CD4-positive, CD25-positive, alpha-beta regulatory T cell (primary cell): ENCODE measurements at regions not wholly inside any gene's neighbourhood (a gene's known extent, or its start where the extent isn't known, plus 50 kb on each side); places are given as distances from the start of the nearest gene placed in this dataset.
A peak's percentile ranks its signal among the peaks of the same experiment; 100 is the strongest.

ENCODE experiments used
- ATAC-seq, 2 donors: fragments of 150-1000 bp; cut with Tn5 transposase; one replicate each; pipeline ENCODE4 v1.10.0; 2021; ENCODE audit warnings: low read depth in 2 of 2, moderate number of reproducible peaks in 2 of 2, moderate library complexity in 1 of 2
- DNase-seq, 3 donors: peaks; one replicate each; pipeline versions ENCODE4 v3.0.0 to v3.0.0-alpha.2; 2012 to 2022; ENCODE audit warnings: mixed read lengths in 1 of 3
- H3K27ac ChIP-seq: one replicate; pipeline ENCODE4 v1.7.0; 2013; ENCODE audit warnings: mild to moderate bottlenecking, low read length; ENCODE audit not compliant: insufficient read depth, poor library complexity, severe bottlenecking
- H3K27me3 ChIP-seq: one replicate; pipeline ENCODE4 v1.7.0; 2013; ENCODE audit warnings: low read length; ENCODE audit not compliant: control insufficient read depth, insufficient read depth
- H3K36me3 ChIP-seq: one replicate; pipeline ENCODE4 v1.7.0; 2013; ENCODE audit warnings: mild to moderate bottlenecking, low read length, moderate library complexity; ENCODE audit not compliant: control insufficient read depth, insufficient read depth
- H3K4me1 ChIP-seq: 2 replicates; pipeline ENCODE4 v1.7.0; 2013; ENCODE audit warnings: mild to moderate bottlenecking, low read length; ENCODE audit not compliant: insufficient read depth, control insufficient read depth, poor library complexity, severe bottlenecking
- H3K4me3 ChIP-seq: one replicate; pipeline ENCODE4 v1.7.0; 2013; ENCODE audit warnings: low read depth, mild to moderate bottlenecking, low read length, moderate library complexity
- H3K9me3 ChIP-seq, 2 experiments: 1 replicate in 1 of 2; 2 replicates in 1 of 2; pipeline ENCODE4 v1.7.0; 2013; ENCODE audit warnings: low read length in 2 of 2, mild to moderate bottlenecking in 1 of 2, moderate library complexity in 1 of 2; ENCODE audit not compliant: control insufficient read depth in 2 of 2
- H3K27ac Mint-ChIP-seq, 3 donors: one replicate each; pipeline ENCODE4 v1.8.0; 2020 to 2022; ENCODE audit warnings: mild to moderate bottlenecking in 3 of 3, mixed read lengths in 3 of 3, moderate library complexity in 2 of 3
- H3K27me3 Mint-ChIP-seq: one replicate; pipeline ENCODE4 v1.8.0; 2022; ENCODE audit warnings: mild to moderate bottlenecking, mixed read lengths
- H3K36me3 Mint-ChIP-seq: one replicate; pipeline ENCODE4 v1.8.0; 2020; ENCODE audit warnings: mixed read lengths
- H3K4me1 Mint-ChIP-seq, 4 donors: one replicate each; pipeline ENCODE4 v1.8.0; 2020 to 2022; ENCODE audit warnings: mixed read lengths in 4 of 4, mild to moderate bottlenecking in 1 of 4
- H3K4me3 Mint-ChIP-seq, 4 donors: one replicate each; pipeline ENCODE4 v1.8.0; 2020 to 2022; ENCODE audit warnings: mild to moderate bottlenecking in 4 of 4, mixed read lengths in 4 of 4, moderate library complexity in 3 of 4
- H3K9me3 Mint-ChIP-seq, 7 donors: one replicate each; pipeline ENCODE4 v1.8.0; 2020 to 2022; ENCODE audit warnings: mixed read lengths in 7 of 7, mild to moderate bottlenecking in 3 of 7, moderate library complexity in 2 of 7

GRCh38 chr1:181206979-181207790 is 118.7 kb downstream of the IER5 start:
- H3K9me3 ChIP-seq: no peaks in the 10 kb centered on the region
- Mint-ChIP-seq H3K36me3 (no peaks in the 10 kb centered on the region), H3K4me1 (peaks cover 0 to 3% (median 1%) of the 10 kb centered on the region in 4 donors), H3K27ac (no peak overlapping the region), H3K9me3 (peaks cover 0 to 7% (median 0%) of the 10 kb centered on the region in 7 donors), H3K4me3 (no peak overlapping the region), H3K27me3 (peaks cover 5% of the 10 kb centered on the region)
- H3K27ac ChIP-seq: no peak overlapping the region
- no peaks in the 10 kb centered on the region for H3K27me3 ChIP-seq
- no peak for ATAC-seq
- H3K36me3 ChIP-seq: no peaks in the 10 kb centered on the region
- no peak for DNase-seq
- no peaks in the 10 kb centered on the region for H3K4me1 ChIP-seq
- H3K4me3 ChIP-seq: no peak overlapping the region

DNA sequence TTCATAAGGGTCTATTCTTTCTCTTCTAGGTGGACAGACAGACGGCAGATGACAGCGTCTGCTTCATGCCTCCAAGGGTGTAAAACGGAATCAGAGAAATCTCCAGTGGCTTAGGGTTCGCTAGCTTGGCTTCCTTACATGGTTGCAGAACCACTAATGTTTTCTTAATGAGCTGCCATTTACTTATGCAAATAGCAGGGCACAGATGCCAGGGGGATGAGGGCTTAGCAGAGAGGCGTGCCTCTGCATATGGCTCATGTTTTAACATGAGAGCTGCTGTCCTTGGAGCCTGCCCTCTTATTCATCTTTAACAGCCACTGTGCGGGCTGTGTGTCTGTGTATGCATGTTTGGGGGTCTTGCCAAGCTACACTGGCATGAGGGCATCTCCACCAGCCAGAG is 119.6 kb downstream of the IER5 start:
- Histone ChIP-seq H3K27ac (no peak overlapping the region), H3K4me1 (no peaks in the 10 kb centered on the region), H3K27me3 (no peaks in the 10 kb centered on the region), H3K4me3 (no peak overlapping the region), H3K9me3 (no peaks in the 10 kb centered on the region), H3K36me3 (no peaks in the 10 kb centered on the region)
- peaks cover 0 to 5% (median 0%) of the 10 kb centered on the region in 7 donors for H3K9me3 Mint-ChIP-seq
- peaks cover 5% of the 10 kb centered on the region for H3K27me3 Mint-ChIP-seq
- DNase-seq (no peak), ATAC-seq (no peak)
- peak overlapping the region in 1 of 3 donors; percentile 30 for H3K27ac Mint-ChIP-seq
- H3K4me1 Mint-ChIP-seq: no peaks in the 10 kb centered on the region
- H3K36me3 Mint-ChIP-seq: no peaks in the 10 kb centered on the region
- no peak overlapping the region for H3K4me3 Mint-ChIP-seq

- ATAC-seq: no peak
- H3K4me1 ChIP-seq: no peaks in the 10 kb centered on the region
- Mint-ChIP-seq H3K27ac (no peak overlapping the region), H3K9me3 (peaks cover 0 to 5% (median 0%) of the 10 kb centered on the region in 7 donors), H3K4me3 (no peak overlapping the region), H3K36me3 (no peaks in the 10 kb centered on the region), H3K4me1 (no peaks in the 10 kb centered on the region), H3K27me3 (peaks cover 9% of the 10 kb centered on the region)
- H3K9me3 ChIP-seq: no peaks in the 10 kb centered on the region
- no peak for DNase-seq
- H3K4me3 ChIP-seq: no peak overlapping the region
- H3K36me3 ChIP-seq: no peaks in the 10 kb centered on the region
- H3K27me3 ChIP-seq: no peaks in the 10 kb centered on the region
- H3K27ac ChIP-seq: no peak overlapping the region
Measured at GRCh38 chr1:181208967-181209366, 120.5 kb downstream of the IER5 start.

DNA sequence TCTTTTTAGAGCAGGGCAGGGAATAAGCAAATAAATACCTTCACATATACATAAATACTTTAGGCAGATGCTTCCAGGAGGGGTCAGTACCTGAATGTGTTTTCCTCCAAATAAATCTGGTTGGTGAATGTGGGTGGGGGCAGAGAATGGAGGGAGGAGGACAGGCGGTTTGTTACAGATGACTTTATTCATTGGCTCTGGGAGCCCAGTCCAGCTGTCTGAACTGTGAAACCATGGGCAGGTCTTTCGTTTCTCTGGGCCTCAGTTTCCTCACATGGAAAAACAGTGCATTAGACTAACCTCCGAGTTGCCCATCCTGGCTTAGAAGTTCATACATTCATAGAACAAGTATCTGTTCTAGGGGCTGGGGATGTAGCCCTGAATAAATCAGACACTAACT is 124.6 kb downstream of the IER5 start:
- Histone ChIP-seq H3K36me3 (no peaks in the 10 kb centered on the region), H3K27me3 (no peaks in the 10 kb centered on the region), H3K9me3 (no peaks in the 10 kb centered on the region), H3K4me1 (no peaks in the 10 kb centered on the region), H3K4me3 (no peak overlapping the region), H3K27ac (no peak overlapping the region)
- no peaks in the 10 kb centered on the region for H3K4me1 Mint-ChIP-seq
- no peaks in the 10 kb centered on the region for H3K36me3 Mint-ChIP-seq
- peaks cover 13% of the 10 kb centered on the region for H3K27me3 Mint-ChIP-seq
- H3K9me3 Mint-ChIP-seq: peaks cover 0 to 3% (median 0%) of the 10 kb centered on the region in 7 donors
- H3K4me3 Mint-ChIP-seq: no peak overlapping the region
- no peak for DNase-seq
- no peak overlapping the region for H3K27ac Mint-ChIP-seq
- no peak for ATAC-seq

DNA sequence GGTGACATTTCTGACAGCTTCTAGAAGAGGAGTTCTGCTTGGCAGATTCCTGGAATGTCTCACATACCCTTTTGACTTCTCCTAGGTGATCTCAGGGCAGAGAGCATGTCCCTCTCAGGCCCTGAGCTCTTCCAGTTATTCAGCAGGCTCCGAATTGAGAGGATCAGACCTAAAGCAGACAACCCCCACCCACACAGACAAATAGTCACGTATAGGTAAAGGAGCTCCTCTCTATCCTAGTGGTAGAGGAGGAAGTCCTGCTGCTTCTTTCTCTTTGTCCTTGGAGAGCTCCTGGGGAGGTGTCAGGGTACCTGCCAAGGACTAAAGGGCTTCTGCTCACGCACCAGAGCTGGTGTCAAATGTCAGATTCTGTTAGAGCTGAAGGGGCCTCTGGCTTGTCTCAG is 128.1 kb downstream of the IER5 start:
- Histone ChIP-seq H3K4me1 (no peaks in the 10 kb centered on the region), H3K9me3 (no peaks in the 10 kb centered on the region), H3K27ac (no peak overlapping the region), H3K36me3 (no peaks in the 10 kb centered on the region), H3K4me3 (no peak overlapping the region), H3K27me3 (no peaks in the 10 kb centered on the region)
- no peak for ATAC-seq
- Mint-ChIP-seq H3K27ac (no peak overlapping the region), H3K27me3 (peaks cover 15% of the 10 kb centered on the region), H3K9me3 (peaks cover 0 to 2% (median 0%) of the 10 kb centered on the region in 7 donors), H3K36me3 (no peaks in the 10 kb centered on the region), H3K4me3 (no peak overlapping the region), H3K4me1 (no peaks in the 10 kb centered on the region)
- no peak for DNase-seq

GRCh38 chr1:181219938-181220337 is 131.4 kb downstream of the IER5 start:
- Mint-ChIP-seq H3K36me3 (no peaks in the 10 kb centered on the region), H3K4me3 (no peak overlapping the region), H3K9me3 (peaks cover 0 to 4% (median 0%) of the 10 kb centered on the region in 7 donors), H3K27me3 (peaks cover 20% of the 10 kb centered on the region), H3K4me1 (no peaks in the 10 kb centered on the region), H3K27ac (no peak overlapping the region)
- Histone ChIP-seq H3K36me3 (no peaks in the 10 kb centered on the region), H3K4me3 (no peak overlapping the region), H3K27ac (no peak overlapping the region), H3K27me3 (no peaks in the 10 kb centered on the region), H3K4me1 (no peaks in the 10 kb centered on the region), H3K9me3 (no peaks in the 10 kb centered on the region)
- no peak for DNase-seq
- ATAC-seq: no peak

- ATAC-seq (no peak), DNase-seq (no peak)
- H3K9me3 ChIP-seq: no peaks in the 10 kb centered on the region
Measured at GRCh38 chr1:181221078-181221477, 132.6 kb downstream of the IER5 start.

GRCh38 chr1:181222972-181223505 is 134.5 kb downstream of the IER5 start:
- Mint-ChIP-seq H3K36me3 (no peaks in the 10 kb centered on the region), H3K27ac (no peak overlapping the region), H3K9me3 (peaks cover 0 to 9% (median 0%) of the 10 kb centered on the region in 7 donors), H3K27me3 (peaks cover 15% of the 10 kb centered on the region), H3K4me3 (no peak overlapping the region), H3K4me1 (no peaks in the 10 kb centered on the region)
- ATAC-seq (no peak), DNase-seq (no peak)
- H3K27me3 ChIP-seq: no peaks in the 10 kb centered on the region
- no peaks in the 10 kb centered on the region for H3K4me1 ChIP-seq
- no peak overlapping the region for H3K4me3 ChIP-seq
- H3K27ac ChIP-seq: no peak overlapping the region
- H3K9me3 ChIP-seq: no peaks in the 10 kb centered on the region
- no peaks in the 10 kb centered on the region for H3K36me3 ChIP-seq

More at GRCh38 chr1:181221078-181221477, 132.6 kb downstream of the IER5 start:
- H3K27me3 ChIP-seq: no peaks in the 10 kb centered on the region
- Mint-ChIP-seq H3K4me1 (no peaks in the 10 kb centered on the region), H3K27ac (no peak overlapping the region), H3K27me3 (peaks cover 20% of the 10 kb centered on the region), H3K9me3 (peaks cover 0 to 4% (median 0%) of the 10 kb centered on the region in 7 donors), H3K4me3 (no peak overlapping the region), H3K36me3 (no peaks in the 10 kb centered on the region)
- no peaks in the 10 kb centered on the region for H3K4me1 ChIP-seq
- no peak overlapping the region for H3K4me3 ChIP-seq
- H3K27ac ChIP-seq: no peak overlapping the region
- H3K36me3 ChIP-seq: no peaks in the 10 kb centered on the region
